ENCODE measurements at regions not wholly inside any gene's neighbourhood (a gene's known extent, or its start where the extent isn't known, plus 50 kb on each side); places are given as distances from the start of the nearest gene placed in this dataset.

- DNase-seq (ENCODE audit: low read depth), result no peak
- H3K4me3 ChIP-seq (ENCODE audit: control insufficient read depth, low read depth, low read length), result no peak overlapping the region
- TF ChIP-seq, protein P1, sequence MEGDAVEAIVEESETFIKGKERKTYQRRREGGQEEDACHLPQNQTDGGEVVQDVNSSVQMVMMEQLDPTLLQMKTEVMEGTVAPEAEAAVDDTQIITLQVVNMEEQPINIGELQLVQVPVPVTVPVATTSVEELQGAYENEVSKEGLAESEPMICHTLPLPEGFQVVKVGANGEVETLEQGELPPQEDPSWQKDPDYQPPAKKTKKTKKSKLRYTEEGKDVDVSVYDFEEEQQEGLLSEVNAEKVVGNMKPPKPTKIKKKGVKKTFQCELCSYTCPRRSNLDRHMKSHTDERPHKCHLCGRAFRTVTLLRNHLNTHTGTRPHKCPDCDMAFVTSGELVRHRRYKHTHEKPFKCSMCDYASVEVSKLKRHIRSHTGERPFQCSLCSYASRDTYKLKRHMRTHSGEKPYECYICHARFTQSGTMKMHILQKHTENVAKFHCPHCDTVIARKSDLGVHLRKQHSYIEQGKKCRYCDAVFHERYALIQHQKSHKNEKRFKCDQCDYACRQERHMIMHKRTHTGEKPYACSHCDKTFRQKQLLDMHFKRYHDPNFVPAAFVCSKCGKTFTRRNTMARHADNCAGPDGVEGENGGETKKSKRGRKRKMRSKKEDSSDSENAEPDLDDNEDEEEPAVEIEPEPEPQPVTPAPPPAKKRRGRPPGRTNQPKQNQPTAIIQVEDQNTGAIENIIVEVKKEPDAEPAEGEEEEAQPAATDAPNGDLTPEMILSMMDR (IDR thresholded peaks at IDR 0.05; ENCODE audit: control insufficient read depth, insufficient read depth, low read depth, low read length, missing control alignments), result no peak
Measured at GRCh38 chr2:191573216-191573615, 104.7 kb upstream of the NABP1 start.

- no peak for DNase-seq (ENCODE audit: low read depth)
- TF ChIP-seq, protein P1 (IDR thresholded peaks at IDR 0.05; ENCODE audit: control insufficient read depth, insufficient read depth, low read depth, low read length, missing control alignments), result no peak
- no peak overlapping the region for H3K4me3 ChIP-seq (ENCODE audit: control insufficient read depth, low read depth, low read length)
Measured at GRCh38 chr2:191574232-191574631, 103.7 kb upstream of the NABP1 start.

DNA sequence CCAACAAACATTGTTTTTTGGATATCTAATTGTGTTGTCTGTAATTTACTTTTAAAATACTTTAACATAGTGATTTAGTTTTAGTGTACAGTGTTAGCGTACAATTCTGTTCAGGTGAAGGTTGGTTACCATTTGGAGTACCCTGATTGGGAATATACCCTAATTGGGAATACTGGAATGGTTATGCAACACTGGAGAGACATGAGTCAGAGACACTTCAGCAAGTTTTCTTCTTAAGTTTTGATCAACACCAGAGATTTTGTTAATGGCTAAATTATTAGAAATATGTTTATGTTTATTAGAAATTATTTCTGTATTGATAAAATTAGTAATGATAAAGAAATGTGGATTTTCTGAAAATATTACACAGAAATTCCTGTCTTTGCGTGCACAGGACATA is 100.3 kb upstream of the NABP1 start:
- H3K4me3 ChIP-seq (ENCODE audit: control insufficient read depth, low read depth, low read length), result no peak overlapping the region
- DNase-seq (ENCODE audit: low read depth), result no peak
- TF ChIP-seq, protein P1 (IDR thresholded peaks at IDR 0.05; ENCODE audit: control insufficient read depth, insufficient read depth, low read depth, low read length, missing control alignments), result no peak

- H3K4me3 ChIP-seq (ENCODE audit: control insufficient read depth, low read depth, low read length), result no peak overlapping the region
- no peak for DNase-seq (ENCODE audit: low read depth)
- TF ChIP-seq, protein P1 (IDR thresholded peaks at IDR 0.05; ENCODE audit: control insufficient read depth, insufficient read depth, low read depth, low read length, missing control alignments), result no peak
Measured at GRCh38 chr2:191578031-191578430, 99.9 kb upstream of the NABP1 start.

- DNase-seq (ENCODE audit: low read depth), result no peak
- TF ChIP-seq, protein P1 (IDR thresholded peaks at IDR 0.05; ENCODE audit: control insufficient read depth, insufficient read depth, low read depth, low read length, missing control alignments), result no peak
- no peak overlapping the region for H3K4me3 ChIP-seq (ENCODE audit: control insufficient read depth, low read depth, low read length)
Measured at GRCh38 chr2:191580581-191580980, 97.4 kb upstream of the NABP1 start.

DNA sequence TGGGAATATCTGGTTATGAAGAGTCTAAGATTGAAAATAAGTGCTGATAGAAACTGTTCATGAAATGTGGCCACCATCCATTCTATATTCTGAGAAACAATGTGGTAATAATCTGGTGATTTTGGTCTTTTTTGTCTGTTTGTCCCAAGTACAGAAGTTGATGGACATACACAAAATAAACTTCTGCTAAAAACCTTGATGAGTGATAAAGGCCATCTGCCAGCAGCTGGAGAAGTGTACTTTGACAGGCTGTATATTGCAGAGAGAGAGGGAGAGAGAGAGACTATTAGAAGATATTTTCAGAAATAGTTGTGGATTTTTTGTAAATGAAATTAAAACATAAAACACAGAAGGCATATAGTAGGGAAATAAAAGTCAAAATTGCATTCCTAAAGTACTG is 96.9 kb upstream of the NABP1 start:
- TF ChIP-seq, protein P1 (IDR thresholded peaks at IDR 0.05; ENCODE audit: control insufficient read depth, insufficient read depth, low read depth, low read length, missing control alignments), result no peak
- DNase-seq (ENCODE audit: low read depth), result no peak
- H3K4me3 ChIP-seq (ENCODE audit: control insufficient read depth, low read depth, low read length), result no peak overlapping the region

- H3K4me3 ChIP-seq (ENCODE audit: control insufficient read depth, low read depth, low read length), result no peak overlapping the region
- peak; percentile 55 for DNase-seq (ENCODE audit: low read depth)
- TF ChIP-seq, protein P1 (IDR thresholded peaks at IDR 0.05; ENCODE audit: control insufficient read depth, insufficient read depth, low read depth, low read length, missing control alignments), result no peak
Measured at GRCh38 chr2:191582355-191582754, 95.6 kb upstream of the NABP1 start.
